Gastrocnemius medialis (tissue), 4 donors: ENCODE measurements at regions not wholly inside any gene's neighbourhood (a gene's known extent, or its start where the extent isn't known, plus 50 kb on each side); places are given as distances from the start of the nearest gene placed in this dataset.

ENCODE experiments used
- POLR2A ChIP-seq, 2 donors: fragments of 450-650 bp; IDR thresholded peaks; one replicate each; pipeline ENCODE4 v1.6.1; 2017; ENCODE audit warnings: antibody characterized with exemption in 2 of 2, mild to moderate bottlenecking in 2 of 2, moderate library complexity in 2 of 2
- TF ChIP-seq, protein P1 (sequence below), 5 experiments: fragments of 450-650 bp in 3 of 5; fragments of 200-600 bp in 2 of 5; sonication (generic) in 2 of 5; IDR thresholded peaks in 4 of 5; conservative IDR thresholded peaks in 1 of 5; 1 replicate in 4 of 5; 2 replicates in 1 of 5; pipeline ENCODE4 v1.5.1; 2016 to 2019; ENCODE audit warnings: antibody characterized with exemption in 5 of 5, mild to moderate bottlenecking in 3 of 5, moderate library complexity in 3 of 5

DNA sequence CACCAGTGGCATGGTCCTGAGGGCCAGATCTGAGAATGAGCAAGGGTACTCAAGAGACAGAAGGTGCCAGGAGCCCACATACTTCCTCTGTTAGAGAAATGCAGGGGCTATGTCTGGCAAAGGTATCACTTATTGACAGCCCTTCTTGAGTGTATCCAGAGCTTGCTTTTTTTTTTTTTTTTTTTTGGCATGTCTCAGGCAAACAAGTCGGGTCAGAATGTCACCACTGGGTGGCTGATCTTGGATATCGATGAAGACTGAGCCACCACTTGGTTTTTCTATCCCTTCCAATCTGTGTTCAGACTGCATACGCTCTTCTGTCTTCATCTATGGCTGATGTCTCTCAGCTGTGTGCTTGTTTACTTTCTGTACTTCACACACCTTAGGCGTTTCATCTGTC, 363.4 kb upstream of the C2CD4B start:
- TF ChIP-seq, protein P1, sequence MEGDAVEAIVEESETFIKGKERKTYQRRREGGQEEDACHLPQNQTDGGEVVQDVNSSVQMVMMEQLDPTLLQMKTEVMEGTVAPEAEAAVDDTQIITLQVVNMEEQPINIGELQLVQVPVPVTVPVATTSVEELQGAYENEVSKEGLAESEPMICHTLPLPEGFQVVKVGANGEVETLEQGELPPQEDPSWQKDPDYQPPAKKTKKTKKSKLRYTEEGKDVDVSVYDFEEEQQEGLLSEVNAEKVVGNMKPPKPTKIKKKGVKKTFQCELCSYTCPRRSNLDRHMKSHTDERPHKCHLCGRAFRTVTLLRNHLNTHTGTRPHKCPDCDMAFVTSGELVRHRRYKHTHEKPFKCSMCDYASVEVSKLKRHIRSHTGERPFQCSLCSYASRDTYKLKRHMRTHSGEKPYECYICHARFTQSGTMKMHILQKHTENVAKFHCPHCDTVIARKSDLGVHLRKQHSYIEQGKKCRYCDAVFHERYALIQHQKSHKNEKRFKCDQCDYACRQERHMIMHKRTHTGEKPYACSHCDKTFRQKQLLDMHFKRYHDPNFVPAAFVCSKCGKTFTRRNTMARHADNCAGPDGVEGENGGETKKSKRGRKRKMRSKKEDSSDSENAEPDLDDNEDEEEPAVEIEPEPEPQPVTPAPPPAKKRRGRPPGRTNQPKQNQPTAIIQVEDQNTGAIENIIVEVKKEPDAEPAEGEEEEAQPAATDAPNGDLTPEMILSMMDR (IDR thresholded peaks at IDR 0.05 in 4 of 5, conservative IDR thresholded peaks at IDR 0.05 in 1 of 5) = no peak
- TF ChIP-seq POLR2A (IDR thresholded peaks at IDR 0.05) = no peak
